LNCaP clone FGC (cell line): ENCODE measurements at regions not wholly inside any gene's neighbourhood (a gene's known extent, or its start where the extent isn't known, plus 50 kb on each side); places are given as distances from the start of the nearest gene placed in this dataset.

Source experiments
- DNase-seq: peaks from one replicate; pipeline ENCODE4 v3.0.0-alpha.2; 2011; ENCODE audit warnings: low read depth
- H3K4me3 ChIP-seq: 2 replicates; pipeline ENCODE4 v1.5.1; 2011; ENCODE audit warnings: mild to moderate bottlenecking, low read depth, low read length, control low read depth
- CTCF ChIP-seq: IDR thresholded peaks from 2 replicates; pipeline ENCODE4 v1.5.1; 2012; ENCODE audit warnings: mild to moderate bottlenecking; ENCODE audit not compliant: control insufficient read depth, insufficient read depth; ENCODE audit errors: extremely low read depth

GRCh38 chr9:95381221-95381620 is 63.7 kb upstream of the FANCC start:
- no peak for DNase-seq
- TF ChIP-seq CTCF = no peak
- no peak overlapping the region for H3K4me3 ChIP-seq

GRCh38 chr9:95379630-95380029 is 62.1 kb upstream of the FANCC start:
- no peak for DNase-seq
- no peak overlapping the region for H3K4me3 ChIP-seq
- TF ChIP-seq CTCF = 0 out of 2 replicates have a peak, but pooled peaks have one; percentile 12

GRCh38 chr9:95373782-95374487 is 56.4 kb upstream of the FANCC start:
- no peak overlapping the region for H3K4me3 ChIP-seq
- DNase-seq = no peak
- TF ChIP-seq CTCF = no peak

- peak; percentile 21 for DNase-seq
- no peak overlapping the region for H3K4me3 ChIP-seq
- TF ChIP-seq CTCF = no peak
These were observed 55.7 kb upstream of the FANCC start for GRCh38 chr9:95373069-95373681.

GRCh38 chr9:95370064-95370463 is 52.6 kb upstream of the FANCC start:
- no peak overlapping the region for H3K4me3 ChIP-seq
- TF ChIP-seq CTCF = no peak
- no peak for DNase-seq

- no peak overlapping the region for H3K4me3 ChIP-seq
- no peak for DNase-seq
- TF ChIP-seq CTCF = no peak
These were observed 51.1 kb upstream of the FANCC start for GRCh38 chr9:95368377-95369160.
